Fibroblast of mammary gland (primary cell): ENCODE measurements at regions not wholly inside any gene's neighbourhood (a gene's known extent, or its start where the extent isn't known, plus 50 kb on each side); places are given as distances from the start of the nearest gene placed in this dataset.
A peak's percentile ranks its signal among the peaks of the same experiment; 100 is the strongest.

Source experiments
- DNase-seq: peaks from one replicate; pipeline ENCODE4 v3.0.0-alpha.2; 2010; ENCODE audit warnings: low read depth
- H3K4me3 ChIP-seq: 2 replicates; pipeline ENCODE4 v1.5.1; 2011; ENCODE audit warnings: low read depth, mild to moderate bottlenecking, low read length, moderate library complexity; ENCODE audit not compliant: control insufficient read depth
- CTCF ChIP-seq: conservative IDR thresholded peaks from 2 replicates; pipeline ENCODE4 v1.5.1; 2011; ENCODE audit warnings: low read depth, low read length, inconsistent platforms; ENCODE audit not compliant: control insufficient read depth, insufficient read depth

- H3K4me3 ChIP-seq: no peak overlapping the region
- DNase-seq: peak; percentile 28
- peak; percentile 51 for TF ChIP-seq CTCF
These were observed 338.2 kb upstream of the PRKCQ start for GRCh38 chr10:6918305-6918704.

- TF ChIP-seq CTCF: no peak
- peak; percentile 47 for DNase-seq
- H3K4me3 ChIP-seq: no peak overlapping the region
These were observed 337.0 kb upstream of the PRKCQ start for GRCh38 chr10:6917125-6917524.

GRCh38 chr10:6916601-6917000 lies 336.5 kb upstream of the PRKCQ start:
- no peak for TF ChIP-seq CTCF
- DNase-seq: peak; percentile 10
- H3K4me3 ChIP-seq: no peak overlapping the region

GRCh38 chr10:6915307-6915706 lies 335.2 kb upstream of the PRKCQ start:
- no peak overlapping the region for H3K4me3 ChIP-seq
- no peak for DNase-seq
- no peak for TF ChIP-seq CTCF

GRCh38 chr10:6912929-6913328 lies 332.9 kb upstream of the PRKCQ start:
- TF ChIP-seq CTCF: no peak
- H3K4me3 ChIP-seq: no peak overlapping the region
- DNase-seq: no peak

GRCh38 chr10:6912424-6912823 lies 332.3 kb upstream of the PRKCQ start:
- TF ChIP-seq CTCF: no peak
- H3K4me3 ChIP-seq: no peak overlapping the region
- DNase-seq: peak; percentile 30

GRCh38 chr10:6912021-6912420 lies 331.9 kb upstream of the PRKCQ start:
- no peak for DNase-seq
- H3K4me3 ChIP-seq: no peak overlapping the region
- TF ChIP-seq CTCF: no peak
